Memory B cell (primary cell): ENCODE measurements at regions not wholly inside any gene's neighbourhood (a gene's known extent, or its start where the extent isn't known, plus 50 kb on each side); places are given as distances from the start of the nearest gene placed in this dataset.

ENCODE experiments used
- ATAC-seq: fragments of 150-1000 bp; cut with Tn5 transposase; 2 replicates; pipeline ENCODE4 v1.10.0; 2021; ENCODE audit warnings: low read depth, mild to moderate bottlenecking, moderate library complexity
- DNase-seq, 2 donors: peaks; one replicate each; pipeline ENCODE4 v3.0.0; 2022; ENCODE audit warnings: low spot score in 2 of 2
- H3K27ac Mint-ChIP-seq: one replicate; pipeline ENCODE4 v1.8.0; 2022; ENCODE audit warnings: mild to moderate bottlenecking, moderate library complexity, mixed read lengths
- H3K27me3 Mint-ChIP-seq: one replicate; pipeline ENCODE4 v1.8.0; 2022; ENCODE audit warnings: mixed read lengths
- H3K36me3 Mint-ChIP-seq: one replicate; pipeline ENCODE4 v1.8.0; 2022; ENCODE audit warnings: mild to moderate bottlenecking, mixed read lengths
- H3K4me1 Mint-ChIP-seq: one replicate; pipeline ENCODE4 v1.8.0; 2022; ENCODE audit warnings: mixed read lengths
- H3K4me3 Mint-ChIP-seq: one replicate; pipeline ENCODE4 v1.8.0; 2022; ENCODE audit warnings: mild to moderate bottlenecking, moderate library complexity, mixed read lengths
- H3K9me3 Mint-ChIP-seq: one replicate; pipeline ENCODE4 v1.8.0; 2022; ENCODE audit warnings: mixed read lengths

DNA sequence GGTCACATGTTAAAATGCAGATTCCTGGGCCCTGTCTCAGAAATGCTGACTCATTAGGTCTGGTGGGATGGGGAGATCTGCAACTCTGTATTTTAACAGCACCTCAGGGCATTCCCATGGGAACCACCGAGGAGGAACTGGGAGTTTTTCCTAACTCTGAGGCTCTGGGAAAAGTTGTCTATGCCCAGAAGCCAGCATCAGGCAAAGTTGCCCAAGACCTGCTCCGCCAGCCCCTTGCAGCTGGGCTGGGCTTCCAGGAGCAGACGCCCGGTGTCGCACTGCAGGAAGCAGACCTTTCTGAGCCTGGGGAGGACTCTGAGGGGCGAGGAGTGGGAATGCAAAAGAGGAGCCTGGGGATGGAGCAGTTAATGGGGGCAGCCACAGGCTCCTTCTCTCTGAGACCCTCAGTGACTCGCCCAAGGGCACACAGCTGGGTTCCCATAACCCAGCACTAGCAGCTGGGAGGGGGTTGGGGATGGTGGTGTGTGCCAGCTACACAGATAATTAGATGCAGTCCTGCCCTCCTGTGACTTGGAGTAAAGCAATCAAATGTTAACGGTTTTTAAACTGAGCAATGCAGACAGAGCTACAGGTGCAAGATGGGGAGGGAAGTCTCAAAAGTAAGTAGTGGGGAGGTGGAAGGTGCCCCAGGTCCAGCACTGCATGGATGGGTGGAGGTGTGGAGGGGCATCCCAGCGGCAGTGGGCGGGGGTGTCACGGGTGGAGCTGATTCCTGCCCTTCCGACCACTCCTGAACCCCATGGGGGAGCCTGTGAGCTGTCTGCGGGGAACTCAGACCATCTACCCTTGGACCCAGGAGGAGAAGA is 100.4 kb downstream of the LSM3 start:
- ATAC-seq (no peak), DNase-seq (no peak)
- Mint-ChIP-seq H3K4me3 (no peak overlapping the region), H3K9me3 (no peaks in the 10 kb centered on the region), H3K27me3 (peaks cover 7% of the 10 kb centered on the region), H3K27ac (no peak overlapping the region), H3K36me3 (no peaks in the 10 kb centered on the region), H3K4me1 (no peaks in the 10 kb centered on the region)

DNA sequence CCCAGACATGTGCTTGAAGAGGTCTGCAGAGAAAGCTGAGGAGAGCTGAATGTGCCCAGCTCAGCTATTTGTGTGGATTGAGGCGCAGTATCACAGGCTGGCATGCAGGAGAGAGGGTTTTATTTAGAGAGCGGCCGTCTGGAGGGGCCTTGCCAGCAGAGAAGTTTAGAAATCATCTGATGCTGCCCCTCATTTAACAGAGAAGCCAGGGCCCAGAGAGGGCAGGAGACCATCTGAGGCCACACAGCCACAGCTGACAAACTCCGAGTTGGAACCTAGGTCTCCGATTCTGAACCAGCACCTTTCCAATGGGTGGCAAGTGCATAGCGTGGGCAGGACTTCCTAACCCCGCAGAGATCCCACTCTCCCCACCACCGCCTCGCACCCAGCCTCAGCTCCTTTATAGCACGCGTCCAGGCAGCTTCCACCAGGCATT is 101.0 kb downstream of the LSM3 start:
- H3K9me3 Mint-ChIP-seq = no peaks in the 10 kb centered on the region
- no peak for DNase-seq
- no peak for ATAC-seq
- H3K36me3 Mint-ChIP-seq = no peaks in the 10 kb centered on the region
- H3K4me3 Mint-ChIP-seq = no peak overlapping the region
- H3K27ac Mint-ChIP-seq = no peak overlapping the region
- no peaks in the 10 kb centered on the region for H3K4me1 Mint-ChIP-seq
- peaks cover 7% of the 10 kb centered on the region for H3K27me3 Mint-ChIP-seq

DNA sequence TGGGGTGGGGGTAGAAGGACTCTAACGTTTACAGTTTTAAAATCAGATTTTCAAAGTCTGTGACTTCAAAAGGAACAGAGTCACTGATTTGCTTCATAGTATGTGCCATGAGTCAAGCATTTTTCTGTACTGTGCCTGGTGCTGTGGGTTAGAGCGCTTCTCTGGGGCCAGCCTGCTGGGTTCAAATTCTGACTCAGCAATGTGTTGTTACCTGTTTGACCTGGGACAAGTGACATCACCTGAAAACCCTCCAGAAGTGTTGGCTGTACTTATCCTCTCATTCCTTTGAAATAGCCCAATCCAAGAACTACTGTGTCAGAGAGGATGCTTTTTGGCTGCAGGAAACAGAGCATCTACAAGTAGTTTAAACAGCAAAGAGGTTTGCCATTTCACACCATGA is 101.7 kb downstream of the LSM3 start:
- DNase-seq (no peak), ATAC-seq (no peak)
- Mint-ChIP-seq H3K4me3 (no peak overlapping the region), H3K27ac (no peak overlapping the region), H3K36me3 (no peaks in the 10 kb centered on the region), H3K27me3 (peaks cover 6% of the 10 kb centered on the region), H3K4me1 (no peaks in the 10 kb centered on the region), H3K9me3 (no peaks in the 10 kb centered on the region)

DNA sequence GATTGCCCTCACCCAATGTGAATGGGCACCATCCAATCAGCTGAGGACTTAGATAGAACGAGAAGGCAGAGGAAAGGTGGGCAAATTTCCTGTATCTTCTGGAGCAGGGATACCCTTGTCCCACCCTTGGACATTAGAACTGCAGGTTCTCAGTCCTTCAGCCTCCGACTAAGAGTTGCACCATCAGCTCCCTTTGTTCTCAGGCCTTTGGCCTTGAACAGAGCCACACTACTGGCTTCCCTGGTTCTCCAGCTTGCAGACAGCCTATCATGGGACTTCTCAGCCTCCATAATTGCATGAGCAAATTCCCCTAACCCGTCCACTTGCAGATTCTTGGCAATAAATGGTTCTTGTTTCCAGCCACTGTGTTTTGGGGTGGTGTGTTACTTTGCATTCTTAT is 102.4 kb downstream of the LSM3 start:
- Mint-ChIP-seq H3K27ac (no peak overlapping the region), H3K36me3 (no peaks in the 10 kb centered on the region), H3K9me3 (no peaks in the 10 kb centered on the region), H3K4me1 (no peaks in the 10 kb centered on the region), H3K27me3 (peaks cover 5% of the 10 kb centered on the region), H3K4me3 (no peak overlapping the region)
- ATAC-seq = no peak
- DNase-seq = no peak

DNA sequence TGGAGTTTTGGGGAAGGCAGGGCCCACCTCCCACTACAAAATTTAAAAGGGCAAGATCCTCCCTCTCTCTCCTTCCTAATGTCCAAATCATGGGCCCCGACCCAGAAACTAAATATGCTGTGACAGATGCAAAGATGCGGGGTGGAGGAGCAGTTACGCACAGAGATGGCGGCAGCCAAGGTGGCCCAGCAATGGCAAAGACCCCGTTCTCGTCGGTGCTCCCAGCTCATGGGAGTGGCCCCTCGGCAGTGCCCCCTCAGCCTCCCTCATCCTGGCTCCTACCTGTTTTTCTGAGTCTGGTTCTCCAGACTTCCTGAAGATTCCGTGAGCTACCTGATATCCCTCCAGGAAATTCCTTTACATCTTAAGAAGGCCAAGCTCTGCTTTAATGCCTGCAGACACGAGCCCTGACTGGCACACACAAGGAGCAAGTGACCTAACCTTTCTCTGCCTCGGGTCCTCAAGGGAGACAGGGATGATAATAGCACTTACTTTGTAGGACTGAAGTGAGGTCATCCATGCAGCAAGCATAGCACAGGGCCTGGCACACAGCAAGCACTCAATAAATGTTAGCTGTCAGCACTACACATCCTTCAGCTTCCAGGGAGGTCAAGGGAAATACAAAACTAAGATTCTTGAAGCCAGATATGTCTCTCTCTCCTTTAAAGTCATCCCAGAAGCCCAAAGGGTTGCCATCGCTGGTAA is 103.5 kb downstream of the LSM3 start:
- H3K27me3 Mint-ChIP-seq = peaks cover 6% of the 10 kb centered on the region
- H3K36me3 Mint-ChIP-seq = no peaks in the 10 kb centered on the region
- H3K4me1 Mint-ChIP-seq = peaks cover 2% of the 10 kb centered on the region
- no peak overlapping the region for H3K4me3 Mint-ChIP-seq
- no peaks in the 10 kb centered on the region for H3K9me3 Mint-ChIP-seq
- DNase-seq (no peak), ATAC-seq (no peak)
- no peak overlapping the region for H3K27ac Mint-ChIP-seq

DNA sequence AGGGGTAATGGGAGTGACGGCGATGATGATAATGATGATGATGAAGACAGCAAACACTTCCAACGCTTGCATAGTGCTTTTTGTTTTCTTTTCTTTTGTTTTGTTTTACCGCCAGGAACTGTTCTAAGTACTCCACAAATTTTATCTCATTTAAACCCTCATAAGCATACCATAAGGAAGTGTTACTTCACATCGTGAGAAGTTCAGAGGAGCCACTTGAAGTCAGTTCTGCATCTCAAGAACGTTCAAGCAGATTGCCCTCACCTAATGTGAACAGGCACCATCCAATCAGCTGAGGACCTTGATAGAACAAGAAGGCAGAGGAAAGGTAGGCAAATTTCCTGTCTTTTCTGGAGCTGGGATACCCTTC is 104.1 kb downstream of the LSM3 start:
- peaks cover 2% of the 10 kb centered on the region for H3K4me1 Mint-ChIP-seq

DNA sequence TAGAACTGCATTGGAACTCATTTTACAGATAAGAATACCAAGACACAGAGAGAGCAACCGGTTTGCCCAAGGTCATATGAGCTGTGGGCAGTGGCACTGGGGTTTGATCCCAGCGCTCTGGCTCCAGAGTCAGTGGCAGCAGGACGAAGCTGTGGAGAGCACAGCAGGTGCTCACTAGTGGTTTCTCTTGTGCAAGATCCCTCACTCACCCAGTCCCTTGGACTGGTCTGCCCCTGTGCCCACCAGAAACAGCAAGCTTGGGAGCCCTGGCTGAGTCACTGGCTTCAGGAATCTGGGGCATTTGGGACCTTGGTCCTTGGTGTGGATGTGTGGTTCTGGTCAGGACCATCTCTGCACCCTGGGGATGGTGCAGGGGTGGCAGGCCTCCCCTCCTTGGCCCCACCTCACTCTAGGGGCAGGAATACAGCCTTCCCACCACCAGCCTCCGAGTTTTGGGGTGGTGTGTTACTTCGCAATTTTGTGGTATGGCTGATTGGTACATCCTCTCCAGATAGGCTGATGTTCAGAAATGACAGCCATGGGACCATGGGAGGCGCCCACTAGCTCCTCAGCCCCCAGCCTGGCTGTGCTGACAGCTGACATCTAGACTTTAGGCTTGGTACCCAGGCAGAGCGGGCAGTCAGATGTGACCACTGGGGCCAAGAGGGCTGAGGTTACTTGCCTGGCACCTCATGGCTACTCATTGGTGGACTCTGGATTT is 104.6 kb downstream of the LSM3 start:
- peaks cover 2% of the 10 kb centered on the region for H3K4me1 Mint-ChIP-seq
- H3K4me3 Mint-ChIP-seq = no peak overlapping the region
- no peaks in the 10 kb centered on the region for H3K9me3 Mint-ChIP-seq
- H3K27ac Mint-ChIP-seq = no peak overlapping the region
- no peaks in the 10 kb centered on the region for H3K36me3 Mint-ChIP-seq
- DNase-seq (no peak), ATAC-seq (no peak)
- H3K27me3 Mint-ChIP-seq = peaks cover 2% of the 10 kb centered on the region

More for the DNA sequence above, 104.1 kb downstream of the LSM3 start:
- H3K9me3 Mint-ChIP-seq = no peaks in the 10 kb centered on the region
- H3K36me3 Mint-ChIP-seq = no peaks in the 10 kb centered on the region
- H3K4me3 Mint-ChIP-seq = no peak overlapping the region
- ATAC-seq (no peak), DNase-seq (no peak)
- peaks cover 2% of the 10 kb centered on the region for H3K27me3 Mint-ChIP-seq
- H3K27ac Mint-ChIP-seq = no peak overlapping the region

DNA sequence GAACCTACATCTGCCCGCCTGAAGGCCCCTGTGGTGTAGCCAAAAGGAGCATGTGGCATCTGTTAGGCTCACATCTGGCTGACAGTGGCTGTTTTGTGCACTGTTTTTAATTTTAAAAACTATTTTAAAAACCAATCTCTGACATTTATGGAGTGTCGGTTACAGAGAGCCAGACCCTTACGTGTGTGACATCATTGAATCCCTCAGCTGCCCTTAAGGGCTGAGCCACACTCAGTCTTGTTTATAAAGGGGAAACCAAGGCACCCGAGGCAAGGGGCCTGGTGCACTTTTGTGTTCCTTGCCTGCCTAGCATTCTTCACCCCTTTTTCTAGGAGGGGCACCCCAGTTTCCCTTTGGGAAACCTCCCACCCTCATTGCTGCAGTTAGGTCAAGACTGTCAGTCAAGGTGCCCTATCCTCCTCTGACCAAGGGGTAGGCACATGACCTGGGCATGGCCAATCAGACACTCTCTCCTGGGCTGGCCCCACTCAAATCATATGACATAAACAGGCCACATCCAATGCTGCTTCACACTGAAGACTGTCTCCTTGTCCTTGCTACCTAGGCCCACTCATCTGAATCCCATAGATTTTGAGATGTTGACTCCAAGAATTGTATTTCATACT is 105.3 kb downstream of the LSM3 start:
- H3K9me3 Mint-ChIP-seq = no peaks in the 10 kb centered on the region
- H3K27ac Mint-ChIP-seq = no peak overlapping the region
- no peak overlapping the region for H3K4me3 Mint-ChIP-seq
- ATAC-seq (no peak), DNase-seq (no peak)
- H3K27me3 Mint-ChIP-seq = peaks cover 3% of the 10 kb centered on the region
- H3K36me3 Mint-ChIP-seq = no peaks in the 10 kb centered on the region
- H3K4me1 Mint-ChIP-seq = peaks cover 2% of the 10 kb centered on the region

DNA sequence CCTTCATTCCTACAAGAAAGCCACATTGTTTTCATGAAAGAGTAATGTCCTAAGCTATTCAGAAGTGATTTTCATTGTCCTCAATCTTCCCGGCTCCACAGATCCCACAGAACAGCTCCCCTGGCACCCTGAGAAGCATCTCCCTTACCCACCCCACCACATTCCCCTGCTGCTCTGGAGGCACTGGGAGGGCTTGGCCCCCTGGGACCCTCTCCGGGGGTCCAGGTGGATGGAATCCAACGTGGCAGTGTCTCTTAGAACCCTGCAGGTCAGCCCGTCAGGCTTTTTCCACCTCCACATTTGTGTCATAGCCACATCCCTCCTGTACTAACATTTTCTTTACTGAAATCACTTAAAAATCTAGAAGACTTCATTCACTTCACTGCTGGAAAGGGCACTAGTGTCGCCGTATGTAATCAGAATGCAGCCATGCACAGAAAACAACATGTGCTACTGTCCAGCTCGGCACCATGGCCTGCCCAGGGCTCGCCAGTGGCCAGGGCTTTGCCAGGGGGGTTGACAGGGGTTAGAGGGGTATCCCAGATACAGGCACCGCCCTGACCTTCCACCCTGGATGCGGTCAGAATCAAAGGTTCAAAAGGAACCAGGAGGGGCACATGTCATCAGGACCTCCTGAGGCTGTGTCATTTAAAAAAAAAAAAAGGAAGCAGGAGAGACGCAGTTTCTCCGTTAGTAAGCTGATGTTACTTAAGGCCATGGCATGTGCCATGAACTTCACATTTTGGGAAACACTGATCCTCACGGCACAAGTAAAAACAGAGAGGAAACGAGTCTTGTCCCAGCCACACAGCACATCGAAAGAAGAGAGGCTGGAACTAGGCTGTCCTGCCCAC is 106.3 kb downstream of the LSM3 start:
- H3K4me1 Mint-ChIP-seq = peaks cover 2% of the 10 kb centered on the region
- ATAC-seq (no peak), DNase-seq (no peak)
- peaks cover 3% of the 10 kb centered on the region for H3K27me3 Mint-ChIP-seq
- no peak overlapping the region for H3K4me3 Mint-ChIP-seq
- no peak overlapping the region for H3K27ac Mint-ChIP-seq
- H3K36me3 Mint-ChIP-seq = no peaks in the 10 kb centered on the region
- H3K9me3 Mint-ChIP-seq = no peaks in the 10 kb centered on the region

DNA sequence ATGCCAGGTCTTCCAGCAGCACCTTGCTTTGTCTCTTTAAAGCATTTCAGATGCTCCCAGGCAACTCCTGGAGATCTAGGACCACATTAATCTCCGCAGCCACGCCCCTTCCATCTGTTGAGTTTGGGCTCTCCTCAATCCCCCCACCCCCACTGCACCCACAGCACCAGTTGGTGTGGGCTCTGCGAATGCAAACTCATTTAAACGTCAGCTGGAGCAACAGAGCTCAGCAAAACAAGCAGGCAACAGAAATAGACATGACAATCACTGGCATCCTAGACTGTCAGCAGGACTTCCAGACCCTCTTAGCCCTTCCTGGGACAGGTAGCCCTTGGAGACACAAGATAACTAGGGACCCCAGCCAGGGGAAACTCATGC is 106.9 kb downstream of the LSM3 start:
- peaks cover 7% of the 10 kb centered on the region for H3K27me3 Mint-ChIP-seq
- no peak overlapping the region for H3K4me3 Mint-ChIP-seq
- DNase-seq (no peak), ATAC-seq (no peak)
- peaks cover 2% of the 10 kb centered on the region for H3K4me1 Mint-ChIP-seq
- no peaks in the 10 kb centered on the region for H3K9me3 Mint-ChIP-seq
- no peak overlapping the region for H3K27ac Mint-ChIP-seq
- H3K36me3 Mint-ChIP-seq = no peaks in the 10 kb centered on the region

DNA sequence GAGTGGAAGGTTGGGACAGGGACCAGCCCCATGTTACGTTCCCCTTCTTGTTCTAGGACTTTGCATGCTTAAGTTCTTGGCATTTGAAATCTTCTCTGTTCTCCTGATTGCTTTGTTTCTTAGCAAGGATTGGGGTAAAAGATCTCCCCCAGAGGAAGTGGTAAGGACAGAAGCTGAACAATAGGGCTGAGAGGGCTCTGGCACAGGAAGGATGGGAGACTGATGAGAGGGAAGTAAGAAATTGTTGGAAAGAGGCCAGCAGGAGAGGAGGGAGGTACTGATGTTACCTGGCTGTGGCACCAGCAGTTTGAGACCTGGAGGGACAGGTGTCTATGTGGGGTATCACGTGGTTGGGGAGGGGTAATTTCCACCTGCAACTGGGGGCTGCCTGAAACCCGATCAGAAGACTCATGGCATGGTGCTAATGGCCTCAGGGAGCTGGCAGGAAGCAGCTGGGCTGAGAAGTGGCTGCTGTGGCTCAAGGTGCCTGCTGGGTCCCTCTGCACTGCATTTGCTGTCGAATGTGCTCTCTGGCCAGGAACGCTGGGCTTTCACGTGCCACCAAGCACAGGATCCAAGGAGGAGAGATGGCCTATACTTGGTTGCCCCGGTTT is 108.4 kb downstream of the LSM3 start:
- H3K27ac Mint-ChIP-seq = no peak overlapping the region
- H3K4me1 Mint-ChIP-seq = peaks cover 2% of the 10 kb centered on the region
- H3K4me3 Mint-ChIP-seq = no peak overlapping the region
- no peak for DNase-seq
- ATAC-seq = no peak
- peaks cover 9% of the 10 kb centered on the region for H3K27me3 Mint-ChIP-seq
- no peaks in the 10 kb centered on the region for H3K36me3 Mint-ChIP-seq
- no peaks in the 10 kb centered on the region for H3K9me3 Mint-ChIP-seq

DNA sequence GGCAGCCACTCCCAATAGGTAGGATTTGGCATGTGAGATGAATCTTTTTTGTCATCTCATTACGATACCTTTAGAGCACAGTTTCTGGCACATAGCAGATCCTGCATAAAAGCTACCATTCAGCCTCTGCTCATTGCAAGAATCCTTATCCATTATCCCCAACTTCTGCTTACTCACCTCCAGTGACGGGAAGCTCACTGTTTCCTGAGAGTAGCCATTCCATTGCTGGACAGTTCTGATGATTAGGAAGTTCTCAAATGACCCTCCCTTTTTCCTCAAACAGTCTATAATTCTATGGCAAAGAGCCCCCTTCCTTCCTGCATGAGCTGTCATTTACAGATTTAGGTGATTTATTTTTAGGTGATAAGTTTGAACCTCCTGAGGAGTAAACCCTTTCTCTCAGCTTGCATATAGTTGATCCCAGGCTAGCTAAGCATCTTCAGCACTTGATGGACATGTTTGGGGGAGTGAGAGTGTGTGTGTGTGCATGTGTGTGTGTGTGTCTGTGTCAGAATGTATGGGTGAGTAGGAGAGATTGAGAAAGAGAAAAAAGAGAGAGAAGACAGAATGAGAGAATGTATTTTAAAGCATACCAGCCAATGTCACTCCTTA is 109.7 kb downstream of the LSM3 start:
- Mint-ChIP-seq H3K4me3 (no peak overlapping the region), H3K27ac (no peak overlapping the region), H3K27me3 (peaks cover 9% of the 10 kb centered on the region), H3K9me3 (no peaks in the 10 kb centered on the region), H3K36me3 (no peaks in the 10 kb centered on the region), H3K4me1 (peaks cover 2% of the 10 kb centered on the region)
- DNase-seq (no peak), ATAC-seq (no peak)
